CD4-positive, alpha-beta T cell (primary cell): ENCODE measurements at regions not wholly inside any gene's neighbourhood (a gene's known extent, or its start where the extent isn't known, plus 50 kb on each side); places are given as distances from the start of the nearest gene placed in this dataset.

Source experiments
- ATAC-seq: fragments of 200-7000 bp; cut with Tn5 transposase; one replicate; pipeline ENCODE4 v1.10.0; 2022; ENCODE audit warnings: mild to moderate bottlenecking; ENCODE audit not compliant: poor library complexity
- CTCF ChIA-PET: fragments of 350-600 bp; sonication (Branson Sonifier 250); formaldehyde crosslinking; loops from one replicate; lab custom pipeline; 2021; ENCODE audit warnings: antibody characterized with exemption, inconsistent platforms; lab: Charles Lee
- POLR2A ChIA-PET: fragments of 350-600 bp; sonication (Branson Sonifier 250); formaldehyde crosslinking; loops from one replicate; lab custom pipeline; 2021; ENCODE audit warnings: antibody characterized with exemption, inconsistent platforms; lab: Charles Lee
- DNase-seq, 14 experiments: peaks; one replicate each; pipeline ENCODE4 v3.0.0-alpha.2; 2013 to 2020; ENCODE audit warnings: mixed read lengths in 2 of 14
- H3K27ac ChIP-seq, 2 donors: one replicate each; pipeline versions ENCODE4 v1.5.1 to v1.7.0; 2013; ENCODE audit warnings: low read length in 2 of 2, low read depth in 1 of 2, mild to moderate bottlenecking in 1 of 2
- H3K27me3 ChIP-seq, 2 experiments: 1 replicate in 1 of 2; 2 replicates in 1 of 2; pipeline versions ENCODE4 v1.6.1 to v1.7.0; 2013; ENCODE audit warnings: low read length in 2 of 2, control low read depth in 1 of 2, mild to moderate bottlenecking in 1 of 2, moderate library complexity in 1 of 2; ENCODE audit not compliant: insufficient read depth in 2 of 2, control insufficient read depth in 1 of 2
- H3K36me3 ChIP-seq: one replicate; pipeline ENCODE4 v1.6.1; 2013; ENCODE audit warnings: low read length, control low read depth; ENCODE audit not compliant: insufficient read depth
- H3K4me1 ChIP-seq: one replicate; pipeline ENCODE4 v1.6.1; 2013; ENCODE audit warnings: low read length, control low read depth; ENCODE audit not compliant: insufficient read depth
- H3K4me3 ChIP-seq: one replicate; pipeline ENCODE4 v1.5.1; 2013; ENCODE audit warnings: mild to moderate bottlenecking, low read length, moderate library complexity
- H3K9me3 ChIP-seq, 2 experiments: 1 replicate in 1 of 2; 2 replicates in 1 of 2; pipeline versions ENCODE4 v1.6.1 to v1.7.0; 2013; ENCODE audit warnings: low read length in 2 of 2, mild to moderate bottlenecking in 2 of 2, control low read depth in 1 of 2, moderate library complexity in 1 of 2; ENCODE audit not compliant: control insufficient read depth in 1 of 2, insufficient read depth in 1 of 2
- H3K27ac Mint-ChIP-seq: one replicate; pipeline ENCODE4 v1.8.0; 2020; ENCODE audit warnings: mixed read lengths
- H3K27me3 Mint-ChIP-seq: one replicate; pipeline ENCODE4 v1.8.0; 2021; ENCODE audit warnings: mixed read lengths
- H3K36me3 Mint-ChIP-seq: one replicate; pipeline ENCODE4 v1.8.0; 2021; ENCODE audit warnings: low read depth, mixed read lengths
- H3K4me1 Mint-ChIP-seq: one replicate; pipeline ENCODE4 v1.8.0; 2021; ENCODE audit warnings: low read depth, mixed read lengths
- H3K4me3 Mint-ChIP-seq: one replicate; pipeline ENCODE4 v1.8.0; 2020; ENCODE audit warnings: mild to moderate bottlenecking, mixed read lengths
- H3K9me3 Mint-ChIP-seq: one replicate; pipeline ENCODE4 v1.8.0; 2020; ENCODE audit warnings: mixed read lengths
- intact Hi-C, 2 experiments: fragments of 100-400 bp; cut with DNase I in 1 of 2; cut with micrococcal nuclease in 1 of 2; formaldehyde crosslinking; loops; one replicate each; pipeline versions ENCODE4 v1.15.1 to v1.9.0; 2023 to 2025; cut with DNase I, micrococcal nuclease
- TF ChIP-seq, protein P1 (sequence below): fragments of 200-600 bp; IDR thresholded peaks from one replicate; pipeline ENCODE4 v1.8.0; 2022; ENCODE audit warnings: antibody characterized with exemption, mild to moderate bottlenecking

DNA sequence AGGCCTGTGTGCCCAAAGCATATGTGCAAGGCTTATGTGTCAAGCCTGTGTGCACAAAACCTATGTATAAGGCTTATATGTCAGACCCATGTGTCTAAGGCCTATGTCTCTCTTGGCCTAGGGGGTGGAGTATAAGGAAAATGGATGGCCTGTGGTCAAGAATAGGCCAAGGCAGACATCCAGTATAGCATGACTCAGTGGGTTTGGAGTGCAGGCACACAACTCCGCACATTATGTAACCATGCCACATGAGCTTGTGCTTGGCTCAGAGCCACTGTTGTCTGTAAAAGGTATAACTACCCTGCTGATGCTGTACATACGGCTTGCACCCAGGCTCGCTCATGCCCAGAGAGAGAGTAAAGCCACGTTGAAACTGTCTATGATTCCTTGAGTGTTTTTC is 626.4 kb upstream of the NUDT12 start:
- Mint-ChIP-seq H3K27ac (no peak overlapping the region), H3K4me1 (no peaks in the 10 kb centered on the region), H3K27me3 (no peaks in the 10 kb centered on the region), H3K4me3 (no peak overlapping the region), H3K36me3 (no peaks in the 10 kb centered on the region), H3K9me3 (peaks cover 13% of the 10 kb centered on the region)
- no peak for ATAC-seq
- ChIA-PET CTCF (no interaction called here), POLR2A (no interaction called here)
- H3K27me3 ChIP-seq = no peaks in the 10 kb centered on the region
- no peak overlapping the region for H3K27ac ChIP-seq
- TF ChIP-seq, protein P1, sequence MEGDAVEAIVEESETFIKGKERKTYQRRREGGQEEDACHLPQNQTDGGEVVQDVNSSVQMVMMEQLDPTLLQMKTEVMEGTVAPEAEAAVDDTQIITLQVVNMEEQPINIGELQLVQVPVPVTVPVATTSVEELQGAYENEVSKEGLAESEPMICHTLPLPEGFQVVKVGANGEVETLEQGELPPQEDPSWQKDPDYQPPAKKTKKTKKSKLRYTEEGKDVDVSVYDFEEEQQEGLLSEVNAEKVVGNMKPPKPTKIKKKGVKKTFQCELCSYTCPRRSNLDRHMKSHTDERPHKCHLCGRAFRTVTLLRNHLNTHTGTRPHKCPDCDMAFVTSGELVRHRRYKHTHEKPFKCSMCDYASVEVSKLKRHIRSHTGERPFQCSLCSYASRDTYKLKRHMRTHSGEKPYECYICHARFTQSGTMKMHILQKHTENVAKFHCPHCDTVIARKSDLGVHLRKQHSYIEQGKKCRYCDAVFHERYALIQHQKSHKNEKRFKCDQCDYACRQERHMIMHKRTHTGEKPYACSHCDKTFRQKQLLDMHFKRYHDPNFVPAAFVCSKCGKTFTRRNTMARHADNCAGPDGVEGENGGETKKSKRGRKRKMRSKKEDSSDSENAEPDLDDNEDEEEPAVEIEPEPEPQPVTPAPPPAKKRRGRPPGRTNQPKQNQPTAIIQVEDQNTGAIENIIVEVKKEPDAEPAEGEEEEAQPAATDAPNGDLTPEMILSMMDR = no peak
- H3K4me1 ChIP-seq = no peaks in the 10 kb centered on the region
- intact Hi-C loops = no loop called here
- peaks cover 0 to 13% of the 10 kb centered on the region in 2 experiments for H3K9me3 ChIP-seq
- no peak for DNase-seq
- no peak overlapping the region for H3K4me3 ChIP-seq
- H3K36me3 ChIP-seq = no peaks in the 10 kb centered on the region

DNA sequence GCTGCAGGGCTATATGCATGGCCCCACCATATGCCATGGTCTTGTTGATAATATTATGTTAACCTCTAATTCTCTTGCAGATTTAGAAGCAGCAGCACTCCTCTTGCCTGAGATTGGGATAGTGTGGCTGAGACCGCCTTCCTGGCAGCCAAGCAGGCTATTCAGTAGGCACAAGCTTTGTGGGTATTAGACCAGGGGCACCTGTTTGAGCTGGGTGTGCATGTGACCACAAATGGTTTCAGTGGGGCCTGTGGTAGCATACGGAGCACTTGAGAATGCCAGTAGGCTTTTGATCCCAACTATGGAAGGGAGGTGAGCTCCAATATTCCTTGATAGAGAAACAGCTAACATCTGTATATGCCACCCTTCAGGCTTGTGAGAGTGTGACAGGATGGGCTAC is 625.1 kb upstream of the NUDT12 start:
- Mint-ChIP-seq H3K9me3 (peaks cover 13% of the 10 kb centered on the region), H3K27me3 (no peaks in the 10 kb centered on the region), H3K27ac (no peak overlapping the region), H3K36me3 (no peaks in the 10 kb centered on the region), H3K4me1 (no peaks in the 10 kb centered on the region), H3K4me3 (no peak overlapping the region)
- H3K36me3 ChIP-seq = no peaks in the 10 kb centered on the region
- TF ChIP-seq, protein P1 = no peak
- no peak overlapping the region for H3K27ac ChIP-seq
- DNase-seq (no peak), ATAC-seq (no peak)
- H3K9me3 ChIP-seq = peaks cover 0 to 13% of the 10 kb centered on the region in 2 experiments
- H3K27me3 ChIP-seq = no peaks in the 10 kb centered on the region
- ChIA-PET POLR2A (no interaction called here), CTCF (no interaction called here)
- intact Hi-C loops = no loop called here
- no peak overlapping the region for H3K4me3 ChIP-seq
- no peaks in the 10 kb centered on the region for H3K4me1 ChIP-seq

DNA sequence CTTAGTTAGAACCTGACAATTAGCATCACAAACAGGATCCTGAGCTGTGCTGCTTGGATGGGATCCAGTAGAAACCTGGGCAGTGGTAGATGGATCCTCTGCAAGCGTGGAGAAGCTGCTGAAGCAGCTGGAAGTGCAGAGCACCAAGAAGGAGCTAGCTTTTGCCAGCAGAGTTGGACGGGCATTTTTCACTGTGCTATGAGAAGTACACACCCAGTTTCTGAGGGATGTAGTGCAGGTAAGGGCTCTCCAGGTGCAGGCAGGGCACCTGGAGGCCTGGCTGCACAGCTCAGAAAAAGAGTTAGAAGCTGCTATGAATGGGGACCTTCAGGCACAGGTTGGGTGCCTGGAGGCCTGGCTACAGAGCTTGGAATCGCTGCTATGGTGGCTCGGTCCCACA is 623.9 kb upstream of the NUDT12 start:
- H3K4me1 Mint-ChIP-seq = no peaks in the 10 kb centered on the region
- intact Hi-C loops = no loop called here

More for the DNA sequence above, 623.9 kb upstream of the NUDT12 start:
- DNase-seq (no peak), ATAC-seq (no peak)
- Histone ChIP-seq H3K9me3 (peaks cover 0 to 13% of the 10 kb centered on the region in 2 experiments), H3K36me3 (no peaks in the 10 kb centered on the region), H3K27me3 (no peaks in the 10 kb centered on the region), H3K27ac (no peak overlapping the region), H3K4me3 (no peak overlapping the region), H3K4me1 (no peaks in the 10 kb centered on the region)
- POLR2A ChIA-PET = no interaction called here
- Mint-ChIP-seq H3K27me3 (no peaks in the 10 kb centered on the region), H3K36me3 (no peaks in the 10 kb centered on the region), H3K9me3 (peaks cover 13% of the 10 kb centered on the region), H3K27ac (no peak overlapping the region), H3K4me3 (no peak overlapping the region)
- TF ChIP-seq, protein P1 = no peak
- CTCF ChIA-PET = no interaction called here
